ENCODE measurements at regions not wholly inside any gene's neighbourhood (a gene's known extent, or its start where the extent isn't known, plus 50 kb on each side); places are given as distances from the start of the nearest gene placed in this dataset.

DNA sequence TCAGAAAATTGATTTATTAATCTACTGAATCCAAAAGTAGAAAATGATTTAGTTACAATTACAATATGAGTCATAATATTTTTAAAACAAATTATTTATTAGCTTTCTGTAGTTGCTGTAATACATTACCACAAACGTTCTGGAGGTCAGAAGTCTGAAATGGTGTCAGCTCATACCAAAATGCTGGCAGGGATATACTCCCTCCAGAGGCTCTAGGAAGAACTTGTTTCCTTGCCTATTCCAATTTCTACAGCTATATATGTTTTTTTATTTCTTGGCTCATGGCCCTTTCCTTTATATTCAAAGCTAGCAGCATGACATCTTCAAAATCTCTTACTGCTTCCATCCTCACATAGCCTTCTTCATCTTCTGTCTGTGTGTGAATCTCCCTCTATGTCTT, 667.9 kb upstream of the ITGA1 start:
- H3K27ac Mint-ChIP-seq: no peak overlapping the region
- TF ChIP-seq ZNF423 (CRISPR knock-in tag; IDR thresholded peaks at IDR 0.05): no peak
- no peak for TF ChIP-seq FOXP4 (CRISPR knock-in tag; IDR thresholded peaks at IDR 0.05)
- no peak for TF ChIP-seq NR1H2 (CRISPR knock-in tag; IDR thresholded peaks at IDR 0.05)
- no peak for TF ChIP-seq CTCF (IDR thresholded peaks at IDR 0.05)
- TF ChIP-seq ESRRA (CRISPR knock-in tag; IDR thresholded peaks at IDR 0.05; ENCODE audit: borderline replicate concordance): no peak
- no peaks in the 10 kb centered on the region for H3K27me3 Mint-ChIP-seq (ENCODE audit: low read depth)
- DNase-seq (ENCODE audit: low spot score) (no peak), ATAC-seq (peak; percentile 63; the same call in 1 of the 2 replicates)
- CTCF ChIA-PET: interaction anchor here (1.0 to 1.4 kb wide), 5 partner anchors 11 to 76 kb away, joined by 3 to 6 read pairs (median 4); no protein-coding TSS in a partner anchor
- no peak overlapping the region for H3K4me3 Mint-ChIP-seq
- no peaks in the 10 kb centered on the region for H3K36me3 Mint-ChIP-seq
- no peaks in the 10 kb centered on the region for H3K9me3 Mint-ChIP-seq
- H3K4me1 Mint-ChIP-seq: peaks cover 12% of the 10 kb centered on the region
- POLR2A ChIA-PET: no interaction called here

- ATAC-seq (no peak), DNase-seq (ENCODE audit: low spot score) (no peak)
- no peaks in the 10 kb centered on the region for H3K4me1 Mint-ChIP-seq
- ChIA-PET CTCF (no interaction called here), POLR2A (no interaction called here)
- 0 out of 2 replicates have a peak, but pooled peaks cover 6% of the 10 kb centered on the region for H3K9me3 Mint-ChIP-seq
- no peak overlapping the region for H3K27ac Mint-ChIP-seq
- TF ChIP-seq GABPB1 (CRISPR knock-in tag; IDR thresholded peaks at IDR 0.05) (no peak), GTF2I (CRISPR knock-in tag; conservative IDR thresholded peaks at IDR 0.05) (no peak), ZNF671 (CRISPR knock-in tag; IDR thresholded peaks at IDR 0.05) (no peak), TP53 (CRISPR knock-in tag; IDR thresholded peaks at IDR 0.05) (no peak), IRF2 (CRISPR knock-in tag; IDR thresholded peaks at IDR 0.05; ENCODE audit: borderline replicate concordance, low read depth) (no peak), MXD4 (CRISPR knock-in tag; IDR thresholded peaks at IDR 0.05; ENCODE audit: borderline replicate concordance) (no peak), EMX1 (CRISPR knock-in tag; IDR thresholded peaks at IDR 0.05) (no peak), ZNF281 (CRISPR knock-in tag; IDR thresholded peaks at IDR 0.05) (no peak), NR2C2 (CRISPR knock-in tag; IDR thresholded peaks at IDR 0.05) (no peak), ZNF317 (CRISPR knock-in tag; IDR thresholded peaks at IDR 0.05; ENCODE audit: borderline replicate concordance, low read depth) (no peak), ZNF263 (CRISPR knock-in tag; IDR thresholded peaks at IDR 0.05; ENCODE audit: low read depth) (no peak), ZNF425 (CRISPR knock-in tag; conservative IDR thresholded peaks at IDR 0.05) (no peak), MYBL2 (CRISPR knock-in tag; IDR thresholded peaks at IDR 0.05) (no peak), ARID4B (CRISPR knock-in tag; IDR thresholded peaks at IDR 0.05; ENCODE audit: borderline replicate concordance) (no peak)
- H3K27me3 Mint-ChIP-seq (ENCODE audit: low read depth): no peaks in the 10 kb centered on the region
- H3K4me3 Mint-ChIP-seq: no peak overlapping the region
- no peaks in the 10 kb centered on the region for H3K36me3 Mint-ChIP-seq
These were observed 655.7 kb upstream of the ITGA1 start for GRCh38 chr5:52132053-52132452.

All from WTC11 (cell line).